IMR-90 (cell line): ENCODE measurements at regions not wholly inside any gene's neighbourhood (a gene's known extent, or its start where the extent isn't known, plus 50 kb on each side); places are given as distances from the start of the nearest gene placed in this dataset.

Experiments used
- ATAC-seq: fragments of 200-7000 bp; cut with Tn5 transposase; 2 replicates; pipeline ENCODE4 v1.9.1; 2020; ENCODE audit warnings: low read depth, mild to moderate bottlenecking, moderate library complexity
- BruUV-seq: library from RNA; stranded (reverse); fragments of 400-500 nt; replicated peaks from 2 replicates; lab custom pipeline; 2021; lab: Mats Ljungman, UMichigan
- CTCF ChIA-PET: fragments of 300-600 bp; formaldehyde crosslinking; extraction: SDS; loops from one replicate; lab custom pipeline; 2021; ENCODE audit warnings: antibody characterized with exemption; lab: Yijun Ruan, JAX
- POLR2A ChIA-PET: fragments of 300-600 bp; sonication (Branson Sonifier 250); formaldehyde crosslinking; loops from one replicate; lab custom pipeline; 2022; ENCODE audit warnings: antibody characterized with exemption; ENCODE audit not compliant: unreplicated experiment; lab: Charles Lee
- DNase-seq: peaks from one replicate; pipeline ENCODE4 v3.0.0; 2013
- H2AFZ ChIP-seq: replicated peaks from 2 replicates; pipeline ENCODE3; 2013; ENCODE audit warnings: low read length, mild to moderate bottlenecking; ENCODE audit not compliant: poor library complexity
- H2AK5ac ChIP-seq: 2 replicates; pipeline ENCODE4 v1.6.1; 2013; ENCODE audit warnings: low read depth, low read length, inconsistent platforms
- H2AK9ac ChIP-seq: replicated peaks from 2 replicates; pipeline ENCODE3; 2013; ENCODE audit warnings: mild to moderate bottlenecking, low read depth, low read length, moderate library complexity; ENCODE audit not compliant: poor library complexity
- H2BK120ac ChIP-seq: 2 replicates; pipeline ENCODE4 v1.6.1; 2013; ENCODE audit warnings: low read depth, low read length, inconsistent platforms
- H2BK15ac ChIP-seq: 3 replicates; pipeline ENCODE4 v1.6.1; 2013; ENCODE audit warnings: low read depth, low read length, inconsistent platforms
- H2BK20ac ChIP-seq: 2 replicates; pipeline ENCODE4 v1.6.1; 2013; ENCODE audit warnings: low read depth, mild to moderate bottlenecking, inconsistent platforms, low read length, moderate library complexity
- H2BK5ac ChIP-seq: 2 replicates; pipeline ENCODE4 v1.6.1; 2013; ENCODE audit warnings: mild to moderate bottlenecking, low read depth, low read length, inconsistent platforms; ENCODE audit not compliant: poor library complexity, severe bottlenecking
- H3K14ac ChIP-seq: replicated peaks from 2 replicates; pipeline ENCODE4 v1.6.1; 2013; ENCODE audit warnings: low read depth, low read length, inconsistent platforms
- H3K18ac ChIP-seq: 2 replicates; pipeline ENCODE4 v1.6.1; 2013; ENCODE audit warnings: low read depth, low read length, control low read depth
- H3K23ac ChIP-seq: 2 replicates; pipeline ENCODE4 v1.6.1; 2013; ENCODE audit warnings: low read depth, low read length, inconsistent platforms
- H3K27ac ChIP-seq: 2 replicates; pipeline ENCODE4 v1.5.1; 2013; ENCODE audit warnings: mild to moderate bottlenecking, control low read depth, low read length; ENCODE audit not compliant: insufficient read depth
- H3K27me3 ChIP-seq: 2 replicates; pipeline ENCODE4 v1.6.1; 2013; ENCODE audit warnings: low read length; ENCODE audit not compliant: control insufficient read depth, insufficient read depth
- H3K36me3 ChIP-seq: 2 replicates; pipeline ENCODE4 v1.6.1; 2013; ENCODE audit warnings: low read length, mixed read lengths; ENCODE audit not compliant: control insufficient read depth, insufficient read depth
- H3K4ac ChIP-seq: 2 replicates; pipeline ENCODE4 v1.6.1; 2013; ENCODE audit warnings: low read depth, low read length, inconsistent platforms
- H3K4me1 ChIP-seq: 2 replicates; pipeline ENCODE4 v1.6.1; 2013; ENCODE audit warnings: low read length, mixed read lengths; ENCODE audit not compliant: control insufficient read depth, insufficient read depth
- H3K4me2 ChIP-seq: 2 replicates; pipeline ENCODE4 v1.6.1; 2013; ENCODE audit warnings: low read depth, mild to moderate bottlenecking, control low read depth, low read length, moderate library complexity
- H3K4me3 ChIP-seq: 2 replicates; pipeline ENCODE4 v1.5.1; 2013; ENCODE audit warnings: low read depth, mild to moderate bottlenecking, control low read depth, low read length, moderate library complexity; ENCODE audit not compliant: insufficient read depth
- H3K56ac ChIP-seq: 2 replicates; pipeline ENCODE4 v1.6.1; 2013; ENCODE audit warnings: low read length, inconsistent platforms; ENCODE audit not compliant: insufficient read depth; ENCODE audit errors: extremely low read depth
- H3K79me1 ChIP-seq, 2 experiments: 2 replicates each; pipeline ENCODE4 v1.6.1; 2013; ENCODE audit warnings: low read length in 2 of 2, inconsistent platforms in 1 of 2, low read depth in 1 of 2
- H3K9ac ChIP-seq: 2 replicates; pipeline ENCODE4 v1.6.1; 2013; ENCODE audit warnings: low read depth, low read length, control low read depth
- H3K9me1 ChIP-seq: 2 replicates; pipeline ENCODE4 v1.6.1; 2013; ENCODE audit warnings: low read length, inconsistent platforms; ENCODE audit not compliant: insufficient read depth
- H3K9me3 ChIP-seq: 2 replicates; pipeline ENCODE4 v1.6.1; 2013; ENCODE audit warnings: low read length; ENCODE audit not compliant: control insufficient read depth, insufficient read depth
- H4K20me1 ChIP-seq: 2 replicates; pipeline ENCODE4 v1.6.1; 2013; ENCODE audit warnings: low read length, inconsistent platforms; ENCODE audit not compliant: insufficient read depth
- H4K5ac ChIP-seq: 2 replicates; pipeline ENCODE4 v1.6.1; 2013; ENCODE audit warnings: mild to moderate bottlenecking, low read depth, low read length, control low read depth
- H4K8ac ChIP-seq, 2 experiments: 2 replicates each; pipeline ENCODE4 v1.6.1; 2013; ENCODE audit warnings: low read depth in 2 of 2, low read length in 2 of 2, control low read depth in 1 of 2, inconsistent platforms in 1 of 2
- H4K91ac ChIP-seq: 2 replicates; pipeline ENCODE4 v1.6.1; 2013; ENCODE audit warnings: low read depth, low read length, inconsistent platforms; ENCODE audit not compliant: insufficient read depth
- RAD21 ChIP-seq: IDR thresholded peaks from 2 replicates; pipeline ENCODE4 v1.6.1; 2012; ENCODE audit warnings: low read length, improper control_type of control experiment
- RFX5 ChIP-seq: IDR thresholded peaks from 2 replicates; pipeline ENCODE4 v1.8.0; 2012; ENCODE audit warnings: low read depth, mild to moderate bottlenecking, low read length, moderate library complexity
- WGBS, 2 experiments: methylation state at CpG; one replicate each; pipeline versions ENCODE4 v1.1.5 to v1.1.7; 2013; ENCODE audit warnings: missing lambda C conversion rate in 2 of 2; ENCODE audit not compliant: insufficient read length in 1 of 2; ENCODE audit errors: extremely low coverage in 2 of 2; 5-methylcytosine and 5-hydroxymethylcytosine counted together
- dilution Hi-C: fragments of 300-500 bp; cut with HindIII; formaldehyde crosslinking; loops from one replicate; pipeline ENCODE4 v1.14.3; 2018; ENCODE audit warnings: low sequenced_read_pairs; ENCODE audit not compliant: unreplicated experiment
- in situ Hi-C: fragments of 300-500 bp; cut with MboI; formaldehyde crosslinking; loops from 3 replicates; pipeline ENCODE4 v1.14.3; 2019; ENCODE audit warnings: low sequenced_read_pairs, inconsistent platforms, mixed read lengths
- intact Hi-C: fragments of 100-400 bp; cut with micrococcal nuclease; formaldehyde crosslinking; loops from 2 replicates; pipeline ENCODE4 v1.10.0; 2022
- TF ChIP-seq, protein P1 (sequence below): conservative IDR thresholded peaks from 2 replicates; pipeline ENCODE4 v1.5.1; 2012; ENCODE audit warnings: mild to moderate bottlenecking, low read depth, low read length, improper control_type of control experiment
- TF ChIP-seq, protein P2 (sequence below): fragments of 150-350 bp; IDR thresholded peaks from 2 replicates; pipeline ENCODE4 v1.6.1; 2016; ENCODE audit warnings: low read depth, mild to moderate bottlenecking, low read length, moderate library complexity, borderline replicate concordance

DNA sequence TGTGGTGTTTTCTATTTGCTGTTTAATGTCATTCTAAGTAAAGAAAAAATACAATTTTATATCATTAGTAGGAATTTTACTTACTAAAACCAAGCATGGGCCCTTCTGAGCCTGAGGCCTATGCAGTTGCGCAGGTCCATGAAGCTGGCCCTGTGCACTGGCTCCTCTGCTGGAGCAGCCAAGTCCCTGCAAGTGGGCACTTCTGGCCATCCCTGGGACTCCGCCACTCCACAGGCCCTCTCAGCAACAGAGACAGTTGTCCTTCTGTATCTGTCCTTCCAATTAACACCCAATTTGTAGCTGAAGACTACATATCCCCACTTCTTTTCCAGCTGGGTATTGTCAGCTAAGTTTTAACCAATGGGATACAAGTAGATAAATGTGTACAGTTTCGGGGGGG lies 49.9 kb upstream of the RYK start:
- no peak overlapping the region for H3K9ac ChIP-seq
- H2AK9ac ChIP-seq = no peak overlapping the region
- no peak overlapping the region for H4K5ac ChIP-seq
- no peaks in the 10 kb centered on the region for H3K9me3 ChIP-seq
- H3K4me2 ChIP-seq = no peak overlapping the region
- no peak overlapping the region for H2AFZ ChIP-seq
- no peak overlapping the region for H2BK120ac ChIP-seq
- H3K14ac ChIP-seq = no peak overlapping the region
- H2BK15ac ChIP-seq = no peak overlapping the region
- H4K20me1 ChIP-seq = no peaks in the 10 kb centered on the region
- H3K4me1 ChIP-seq = no peaks in the 10 kb centered on the region
- in situ Hi-C loops = loop anchor here (10.0 kb wide), 1 partner anchor 366 kb away; no protein-coding TSS in a partner anchor
- no peaks in the 10 kb centered on the region for H3K9me1 ChIP-seq
- no peak overlapping the region for H2AK5ac ChIP-seq
- no peaks in the 10 kb centered on the region for H3K79me1 ChIP-seq
- TF ChIP-seq, protein P1, sequence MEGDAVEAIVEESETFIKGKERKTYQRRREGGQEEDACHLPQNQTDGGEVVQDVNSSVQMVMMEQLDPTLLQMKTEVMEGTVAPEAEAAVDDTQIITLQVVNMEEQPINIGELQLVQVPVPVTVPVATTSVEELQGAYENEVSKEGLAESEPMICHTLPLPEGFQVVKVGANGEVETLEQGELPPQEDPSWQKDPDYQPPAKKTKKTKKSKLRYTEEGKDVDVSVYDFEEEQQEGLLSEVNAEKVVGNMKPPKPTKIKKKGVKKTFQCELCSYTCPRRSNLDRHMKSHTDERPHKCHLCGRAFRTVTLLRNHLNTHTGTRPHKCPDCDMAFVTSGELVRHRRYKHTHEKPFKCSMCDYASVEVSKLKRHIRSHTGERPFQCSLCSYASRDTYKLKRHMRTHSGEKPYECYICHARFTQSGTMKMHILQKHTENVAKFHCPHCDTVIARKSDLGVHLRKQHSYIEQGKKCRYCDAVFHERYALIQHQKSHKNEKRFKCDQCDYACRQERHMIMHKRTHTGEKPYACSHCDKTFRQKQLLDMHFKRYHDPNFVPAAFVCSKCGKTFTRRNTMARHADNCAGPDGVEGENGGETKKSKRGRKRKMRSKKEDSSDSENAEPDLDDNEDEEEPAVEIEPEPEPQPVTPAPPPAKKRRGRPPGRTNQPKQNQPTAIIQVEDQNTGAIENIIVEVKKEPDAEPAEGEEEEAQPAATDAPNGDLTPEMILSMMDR = 0 out of 2 replicates have a peak, but pooled peaks have one; percentile 9
- TF ChIP-seq RFX5 = no peak
- TF ChIP-seq, protein P2, sequence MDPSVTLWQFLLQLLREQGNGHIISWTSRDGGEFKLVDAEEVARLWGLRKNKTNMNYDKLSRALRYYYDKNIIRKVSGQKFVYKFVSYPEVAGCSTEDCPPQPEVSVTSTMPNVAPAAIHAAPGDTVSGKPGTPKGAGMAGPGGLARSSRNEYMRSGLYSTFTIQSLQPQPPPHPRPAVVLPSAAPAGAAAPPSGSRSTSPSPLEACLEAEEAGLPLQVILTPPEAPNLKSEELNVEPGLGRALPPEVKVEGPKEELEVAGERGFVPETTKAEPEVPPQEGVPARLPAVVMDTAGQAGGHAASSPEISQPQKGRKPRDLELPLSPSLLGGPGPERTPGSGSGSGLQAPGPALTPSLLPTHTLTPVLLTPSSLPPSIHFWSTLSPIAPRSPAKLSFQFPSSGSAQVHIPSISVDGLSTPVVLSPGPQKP = no peak
- peak; percentile 15; the same call in 1 of the 2 replicates for TF ChIP-seq RAD21
- H3K36me3 ChIP-seq = no peaks in the 10 kb centered on the region
- H3K27ac ChIP-seq = no peak overlapping the region
- no peak overlapping the region for H3K4me3 ChIP-seq
- ChIA-PET CTCF (interaction anchor here (0.6 to 2.7 kb wide), 2 partner anchors 88 to 1818 kb away, joined by 3 to 24 read pairs; no protein-coding TSS in a partner anchor), POLR2A (no interaction called here)
- 100% methylated on average over 2 of the region's 3 CpGs; no CpG with 5 or more reads in 1 of the 2 experiments for WGBS, 2 experiments
- no peak for DNase-seq
- ATAC-seq = no peak
- H3K23ac ChIP-seq = no peak overlapping the region
- H3K27me3 ChIP-seq = no peaks in the 10 kb centered on the region
- no peak overlapping the region for H3K56ac ChIP-seq
- H4K91ac ChIP-seq = no peak overlapping the region
- intact Hi-C loops = no loop called here
- no peak overlapping the region for H2BK20ac ChIP-seq
- H2BK5ac ChIP-seq = no peak overlapping the region
- no peak overlapping the region for H3K18ac ChIP-seq
- no TSS peak for BruUV-seq
- dilution Hi-C loops = no loop called here
- no peak overlapping the region for H4K8ac ChIP-seq
- H3K4ac ChIP-seq = no peak overlapping the region
